HG02798 (cell line): ENCODE measurements at regions not wholly inside any gene's neighbourhood (a gene's known extent, or its start where the extent isn't known, plus 50 kb on each side); places are given as distances from the start of the nearest gene placed in this dataset.

Experiments
- ATAC-seq: cut with Tn5 transposase; IDR thresholded peaks from one replicate; pipeline ENCODE4 v1.9.1; 2021; ENCODE audit warnings: mild to moderate bottlenecking; ENCODE audit not compliant: unreplicated experiment, poor library complexity

- no peak for ATAC-seq
Measured at GRCh38 chr2:160906878-160907277, 253.3 kb upstream of the TANK start.

DNA sequence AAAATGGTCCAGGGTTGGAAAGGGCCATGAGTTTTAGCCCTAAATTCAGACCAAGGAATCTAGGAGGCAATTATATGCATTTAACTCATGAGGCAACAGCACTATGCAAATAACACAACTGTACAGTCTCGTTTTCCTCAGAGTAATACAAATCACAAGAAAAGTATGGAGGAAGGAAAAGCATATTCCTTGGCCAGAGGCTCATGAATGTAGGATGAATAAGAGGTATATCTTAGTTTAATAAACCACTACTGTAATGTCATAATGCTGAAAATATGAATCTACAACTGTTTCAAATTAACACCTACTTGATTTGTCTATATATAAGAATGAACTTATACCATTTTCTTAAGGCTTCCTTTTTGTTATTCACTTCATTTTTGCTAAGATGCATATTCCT, 252.5 kb upstream of the TANK start:
- ATAC-seq, result no peak

GRCh38 chr2:160908157-160908556, 252.1 kb upstream of the TANK start:
- no peak for ATAC-seq

GRCh38 chr2:160909781-160910242, 250.4 kb upstream of the TANK start:
- ATAC-seq, result no peak

DNA sequence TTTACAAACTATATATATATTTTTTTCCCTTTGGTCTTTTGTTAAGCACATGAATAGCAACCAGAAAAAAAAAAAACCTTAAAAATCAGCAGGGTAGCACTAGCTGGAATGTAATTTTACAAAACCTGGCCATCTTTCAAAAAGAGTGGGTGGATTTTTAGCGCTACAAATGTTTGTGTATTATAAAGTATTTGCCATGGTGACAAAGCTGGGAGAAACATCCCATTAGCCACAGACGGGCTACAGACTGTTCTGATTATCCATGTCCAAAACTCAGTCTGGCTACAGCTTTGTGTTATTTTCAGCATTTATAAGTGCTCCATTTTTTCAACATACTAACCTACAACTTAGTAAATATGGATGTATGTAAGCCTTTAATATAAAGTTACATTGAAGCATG, 249.5 kb upstream of the TANK start:
- no peak for ATAC-seq

DNA sequence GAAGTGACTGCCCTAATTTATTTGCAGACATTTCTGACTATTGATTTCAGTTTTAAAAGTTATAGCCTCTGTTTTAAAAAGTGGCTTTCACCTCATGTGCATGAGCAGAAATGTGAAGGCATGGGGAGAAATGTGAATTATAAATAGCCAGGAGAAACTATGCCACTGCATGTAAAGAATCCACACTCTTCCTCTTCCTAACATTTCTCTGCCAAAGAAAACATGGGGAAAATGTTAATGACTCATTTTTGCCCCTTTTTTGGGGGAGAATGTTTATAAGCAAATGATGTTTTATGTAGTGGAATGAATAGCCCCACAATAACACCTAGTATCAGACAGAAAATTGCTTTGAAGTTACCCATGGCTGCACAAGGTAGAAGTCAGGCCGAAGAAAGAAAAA, 249.0 kb upstream of the TANK start:
- ATAC-seq, result no peak

GRCh38 chr2:160912276-160912675, 248.0 kb upstream of the TANK start:
- ATAC-seq, result no peak

- no peak for ATAC-seq
Measured at GRCh38 chr2:160913323-160913722, 246.9 kb upstream of the TANK start.

GRCh38 chr2:160914217-160914616, 246.0 kb upstream of the TANK start:
- ATAC-seq, result no peak

DNA sequence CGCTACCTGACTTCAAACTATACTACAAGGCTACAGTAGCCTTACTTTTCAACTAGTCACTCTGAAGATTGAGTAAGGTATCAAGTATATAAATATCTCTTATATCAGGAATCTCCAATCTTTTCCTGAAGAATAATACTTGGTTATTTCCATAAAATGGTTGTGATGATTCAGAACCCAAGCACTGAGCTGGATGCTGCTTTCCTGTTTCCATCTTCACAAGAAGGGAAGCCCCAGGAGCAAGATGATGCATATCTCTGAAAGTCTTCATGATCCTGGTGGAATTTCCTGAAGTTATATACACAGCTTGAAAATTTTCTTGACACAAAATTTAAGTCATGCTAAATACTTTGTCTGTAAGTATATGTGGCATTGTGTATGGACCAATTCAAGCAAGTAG, 243.9 kb upstream of the TANK start:
- ATAC-seq, result no peak

DNA sequence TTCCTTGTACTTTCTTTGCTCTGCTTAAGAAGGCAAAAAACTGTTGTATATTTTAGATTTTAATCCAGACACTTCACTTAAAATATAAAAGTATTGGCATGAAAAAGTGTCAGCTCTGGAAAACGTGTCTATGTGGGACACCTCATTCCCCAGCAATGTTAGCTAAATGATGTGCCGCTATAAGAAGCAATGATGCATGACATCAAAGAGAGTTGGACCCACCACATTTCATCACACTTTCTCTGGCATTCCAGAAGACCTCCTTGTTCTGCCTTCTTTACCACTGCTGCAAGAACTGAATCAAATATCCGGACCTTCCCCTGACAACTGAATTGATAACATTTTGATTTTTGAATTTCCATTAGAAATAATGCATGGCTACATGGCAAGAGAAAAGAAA, 242.4 kb upstream of the TANK start:
- ATAC-seq, result no peak

GRCh38 chr2:160918258-160918657, 242.0 kb upstream of the TANK start:
- ATAC-seq, result no peak

- ATAC-seq, result peak; percentile 49
Measured at GRCh38 chr2:160918906-160919503, 241.2 kb upstream of the TANK start.

GRCh38 chr2:160920061-160920460, 240.2 kb upstream of the TANK start:
- ATAC-seq, result no peak

- ATAC-seq, result no peak
Measured at GRCh38 chr2:160920791-160921303, 239.4 kb upstream of the TANK start.

DNA sequence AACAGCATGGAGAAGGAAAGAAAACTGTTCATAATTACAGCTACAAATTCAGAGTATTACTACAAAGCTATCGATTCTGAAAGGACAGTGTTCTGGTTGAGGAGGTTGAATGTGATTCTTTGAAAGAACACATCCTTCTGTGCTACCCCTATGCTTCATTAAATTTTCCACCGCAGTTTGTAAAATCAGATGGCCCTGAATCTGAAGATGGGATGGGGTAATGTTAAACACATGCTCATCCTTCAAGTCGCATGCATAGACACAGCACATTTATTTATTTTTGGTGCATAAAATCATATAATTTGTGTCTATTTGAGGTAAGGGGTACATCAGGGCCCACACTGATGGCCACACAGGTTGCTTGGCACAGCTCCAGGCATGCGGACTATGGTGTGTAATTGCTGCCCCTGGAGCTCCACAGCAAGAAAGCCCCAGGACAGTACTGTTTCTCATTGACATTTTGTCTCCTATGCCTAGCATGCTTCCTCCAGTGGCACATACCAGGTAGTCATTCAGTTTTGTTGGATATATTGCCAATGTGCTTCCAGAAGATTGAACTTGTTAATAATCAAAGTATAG, 238.8 kb upstream of the TANK start:
- no peak for ATAC-seq

DNA sequence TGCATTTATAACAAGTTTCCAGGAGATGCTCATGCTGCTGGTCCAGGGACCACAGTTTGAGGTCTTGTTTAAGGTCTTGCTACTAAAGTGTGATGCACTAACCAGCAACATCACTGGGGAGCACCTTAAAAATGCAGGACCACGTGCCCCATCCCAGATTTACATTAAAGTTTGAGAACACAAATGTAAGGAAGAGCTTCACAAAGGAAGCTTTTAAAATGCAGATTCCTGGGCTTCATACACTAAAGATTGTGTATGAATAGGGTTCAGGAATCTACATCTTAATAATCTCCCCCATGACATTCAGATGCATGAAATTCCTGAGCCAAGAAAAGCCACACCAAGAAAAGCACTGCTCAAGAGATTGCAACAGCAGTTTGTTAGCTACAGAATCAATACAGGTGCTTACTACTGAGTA, 235.3 kb upstream of the TANK start:
- ATAC-seq, result no peak

DNA sequence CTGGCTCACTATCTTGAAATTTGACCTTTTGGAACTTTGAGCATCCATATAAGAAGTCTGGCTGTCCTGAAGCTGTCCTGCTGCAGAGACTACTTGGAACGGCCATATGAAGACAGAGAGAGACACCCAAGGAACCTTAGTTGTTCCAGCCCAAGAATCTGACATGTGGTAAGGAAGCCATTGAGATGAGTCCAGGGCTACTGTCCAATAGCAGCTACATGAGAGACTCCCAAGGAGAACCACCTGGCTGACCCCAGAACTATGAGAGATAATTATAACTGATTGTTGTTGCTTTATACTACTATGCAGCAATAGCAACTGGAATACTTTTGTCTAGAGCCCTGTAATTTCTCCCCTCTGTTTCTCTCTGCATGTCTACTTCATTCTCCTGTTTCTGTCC, 234.3 kb upstream of the TANK start:
- no peak for ATAC-seq

GRCh38 chr2:160927324-160927723, 232.9 kb upstream of the TANK start:
- no peak for ATAC-seq

DNA sequence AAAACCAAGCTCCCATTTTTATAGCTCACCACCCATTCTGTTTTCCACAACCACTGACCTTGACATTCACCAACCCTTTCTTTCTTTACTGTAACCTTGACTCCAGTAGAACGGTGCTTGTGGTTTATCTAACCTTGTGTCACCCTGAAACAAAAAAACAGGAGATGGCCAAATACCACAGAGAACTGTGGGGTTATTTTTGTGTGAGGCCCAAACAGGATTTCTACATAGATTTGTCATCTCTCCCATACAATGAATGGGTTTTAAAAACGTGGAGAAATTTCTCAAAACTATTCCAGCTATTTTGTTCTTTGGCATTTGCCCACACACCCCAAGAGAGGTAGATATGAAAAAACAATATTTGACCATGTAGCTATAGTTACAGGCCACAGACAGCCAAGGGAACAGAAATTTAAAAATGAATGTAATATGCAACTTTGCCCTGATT, 231.3 kb upstream of the TANK start:
- ATAC-seq, result no peak

DNA sequence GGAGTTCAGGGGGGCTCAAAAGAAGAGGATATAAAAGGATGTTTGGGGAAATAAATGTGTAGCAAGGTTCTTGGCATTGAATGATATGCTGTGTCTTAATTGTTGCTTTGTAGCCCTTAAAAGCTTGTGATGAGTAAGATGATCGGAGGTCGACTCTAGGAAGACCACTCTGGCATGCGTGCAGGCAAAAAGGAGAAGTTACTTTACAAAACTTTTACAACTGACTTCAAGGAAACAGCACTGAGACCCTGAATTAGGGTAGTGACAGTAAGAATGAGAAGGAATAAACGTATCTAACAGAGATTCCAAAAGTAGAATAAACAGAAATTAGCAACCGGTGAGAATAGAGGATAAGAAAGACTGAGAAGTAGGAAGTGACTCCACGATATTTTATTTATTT, 228.7 kb upstream of the TANK start:
- no peak for ATAC-seq

- ATAC-seq, result no peak
Measured at GRCh38 chr2:160932960-160933359, 227.3 kb upstream of the TANK start.
